Ishikawa (cell line): ENCODE measurements at regions not wholly inside any gene's neighbourhood (a gene's known extent, or its start where the extent isn't known, plus 50 kb on each side); places are given as distances from the start of the nearest gene placed in this dataset.

ENCODE experiments used
- CEBPB ChIP-seq: IDR thresholded peaks from 2 replicates; pipeline ENCODE4 v1.6.1; 2012
- CREB1 ChIP-seq: IDR thresholded peaks from 2 replicates; pipeline ENCODE4 v1.6.1; 2012; ENCODE audit warnings: low read depth
- FOXM1 ChIP-seq: IDR thresholded peaks from 2 replicates; pipeline ENCODE4 v1.6.1; 2012; ENCODE audit warnings: low read depth, borderline replicate concordance
- MAX ChIP-seq: IDR thresholded peaks from 2 replicates; pipeline ENCODE4 v1.6.1; 2012
- NFIC ChIP-seq: IDR thresholded peaks from 2 replicates; pipeline ENCODE4 v1.6.1; 2012
- REST ChIP-seq: IDR thresholded peaks from 2 replicates; pipeline ENCODE4 v1.6.1; 2012; ENCODE audit warnings: low read depth, mild to moderate bottlenecking
- TAF1 ChIP-seq: IDR thresholded peaks from 2 replicates; pipeline ENCODE4 v1.6.1; 2012; ENCODE audit warnings: low read depth, mild to moderate bottlenecking
- USF1 ChIP-seq: IDR thresholded peaks from 2 replicates; pipeline ENCODE4 v1.6.1; 2012
- YY1 ChIP-seq: IDR thresholded peaks from 2 replicates; pipeline ENCODE4 v1.6.1; 2012; ENCODE audit warnings: low read depth

GRCh38 chr10:42996588-42996987, 80.3 kb upstream of the RET start:
- TF ChIP-seq YY1 = no peak
- TF ChIP-seq CEBPB = no peak
- TF ChIP-seq NFIC = no peak
- no peak for TF ChIP-seq MAX
- TF ChIP-seq CREB1 = no peak
- TF ChIP-seq TAF1 = no peak
- no peak for TF ChIP-seq FOXM1
- no peak for TF ChIP-seq USF1
- no peak for TF ChIP-seq REST
